Endodermal cell (in vitro differentiated cells): ENCODE measurements at regions not wholly inside any gene's neighbourhood (a gene's known extent, or its start where the extent isn't known, plus 50 kb on each side); places are given as distances from the start of the nearest gene placed in this dataset.

Experiments
- DNase-seq: peaks from one replicate; pipeline ENCODE4 v3.0.0-alpha.2; 2017
- H3K27ac ChIP-seq: 2 replicates; pipeline ENCODE4 v1.5.1; 2013; ENCODE audit warnings: mild to moderate bottlenecking, low read depth, low read length, moderate library complexity
- H3K27me3 ChIP-seq: 2 replicates; pipeline ENCODE4 v1.6.1; 2013; ENCODE audit warnings: mild to moderate bottlenecking, low read length, moderate library complexity; ENCODE audit not compliant: insufficient read depth, control insufficient read depth, poor library complexity, severe bottlenecking
- H3K36me3 ChIP-seq: 2 replicates; pipeline ENCODE4 v1.7.0; 2013; ENCODE audit warnings: mild to moderate bottlenecking, low read length, moderate library complexity; ENCODE audit not compliant: control insufficient read depth, insufficient read depth
- H3K4me1 ChIP-seq: one replicate; pipeline ENCODE4 v1.7.0; 2013; ENCODE audit warnings: low read length; ENCODE audit not compliant: control insufficient read depth, insufficient read depth
- H3K4me3 ChIP-seq: 2 replicates; pipeline ENCODE4 v1.5.1; 2013; ENCODE audit warnings: mild to moderate bottlenecking, low read length, moderate library complexity
- H3K9ac ChIP-seq: 2 replicates; pipeline ENCODE4 v1.6.1; 2013; ENCODE audit warnings: mild to moderate bottlenecking, low read length, moderate library complexity; ENCODE audit not compliant: poor library complexity, severe bottlenecking; ENCODE audit errors: extremely low read depth
- H3K9me3 ChIP-seq: 2 replicates; pipeline ENCODE4 v1.6.1; 2013; ENCODE audit warnings: mild to moderate bottlenecking, low read length, moderate library complexity; ENCODE audit not compliant: control insufficient read depth
- H3K27ac Mint-ChIP-seq: 2 replicates; pipeline ENCODE4 v1.8.0; 2020; ENCODE audit warnings: mixed read lengths
- H3K27me3 Mint-ChIP-seq: 2 replicates; pipeline ENCODE4 v1.8.0; 2021; ENCODE audit warnings: mild to moderate bottlenecking, mixed read lengths; ENCODE audit not compliant: insufficient read depth
- H3K36me3 Mint-ChIP-seq: 2 replicates; pipeline ENCODE4 v1.8.0; 2020; ENCODE audit warnings: low read depth, mixed read lengths
- H3K4me1 Mint-ChIP-seq: 2 replicates; pipeline ENCODE4 v1.8.0; 2020; ENCODE audit warnings: mixed read lengths
- H3K4me3 Mint-ChIP-seq: 2 replicates; pipeline ENCODE4 v1.8.0; 2020; ENCODE audit warnings: mild to moderate bottlenecking, moderate library complexity, mixed read lengths
- H3K9me3 Mint-ChIP-seq: 2 replicates; pipeline ENCODE4 v1.8.0; 2020; ENCODE audit warnings: mild to moderate bottlenecking, mixed read lengths
- CTCF ChIP-seq: fragments of 200-600 bp; sonication (generic); conservative IDR thresholded peaks from 2 replicates; pipeline ENCODE4 v1.5.0; 2021; ENCODE audit warnings: antibody characterized with exemption, mild to moderate bottlenecking
- WGBS, 2 experiments: methylation state at CpG; one replicate each; pipeline versions ENCODE4 v1.1.5 to v1.1.7; 2013; ENCODE audit warnings: missing lambda C conversion rate in 2 of 2, mixed read lengths in 1 of 2; ENCODE audit not compliant: insufficient coverage in 1 of 2, insufficient read length in 1 of 2; 5-methylcytosine and 5-hydroxymethylcytosine counted together

- Histone ChIP-seq H3K27ac (no peak overlapping the region), H3K4me3 (no peak overlapping the region), H3K9ac (no peak overlapping the region), H3K9me3 (no peaks in the 10 kb centered on the region), H3K27me3 (no peaks in the 10 kb centered on the region), H3K4me1 (no peaks in the 10 kb centered on the region), H3K36me3 (no peaks in the 10 kb centered on the region)
- H3K27ac Mint-ChIP-seq: no peak overlapping the region
- DNase-seq: no peak
- no peaks in the 10 kb centered on the region for H3K9me3 Mint-ChIP-seq
- no peaks in the 10 kb centered on the region for H3K4me1 Mint-ChIP-seq
- no peaks in the 10 kb centered on the region for H3K27me3 Mint-ChIP-seq
- TF ChIP-seq CTCF: no peak
- no peaks in the 10 kb centered on the region for H3K36me3 Mint-ChIP-seq
- WGBS, 2 experiments: 96 to 100% methylated on average over 1 to 3 of the region's 5 CpGs
- H3K4me3 Mint-ChIP-seq: no peak overlapping the region
Observed at GRCh38 chr14:28280530-28280929, 486.1 kb upstream of the FOXG1 start.

- Mint-ChIP-seq H3K4me3 (no peak overlapping the region), H3K36me3 (no peaks in the 10 kb centered on the region), H3K9me3 (no peaks in the 10 kb centered on the region), H3K4me1 (no peaks in the 10 kb centered on the region), H3K27me3 (no peaks in the 10 kb centered on the region), H3K27ac (no peak overlapping the region)
- Histone ChIP-seq H3K4me1 (no peaks in the 10 kb centered on the region), H3K27ac (no peak overlapping the region), H3K27me3 (no peaks in the 10 kb centered on the region), H3K9me3 (no peaks in the 10 kb centered on the region), H3K9ac (no peak overlapping the region), H3K36me3 (no peaks in the 10 kb centered on the region), H3K4me3 (no peak overlapping the region)
- no peak for TF ChIP-seq CTCF
- no peak for DNase-seq
- 100% methylated on average over 2 of the region's 2 CpGs; no CpG with 5 or more reads in 1 of the 2 experiments for WGBS, 2 experiments
Observed at GRCh38 chr14:28280997-28281598, 485.5 kb upstream of the FOXG1 start.

GRCh38 chr14:28284546-28285300, 481.9 kb upstream of the FOXG1 start:
- Histone ChIP-seq H3K27ac (no peak overlapping the region), H3K4me1 (no peaks in the 10 kb centered on the region), H3K9ac (no peak overlapping the region), H3K27me3 (no peaks in the 10 kb centered on the region), H3K36me3 (no peaks in the 10 kb centered on the region), H3K9me3 (no peaks in the 10 kb centered on the region), H3K4me3 (no peak overlapping the region)
- no peak for DNase-seq
- no peaks in the 10 kb centered on the region for H3K4me1 Mint-ChIP-seq
- 72 to 78% methylated on average over 3 to 5 of the region's 6 CpGs for WGBS, 2 experiments
- no peaks in the 10 kb centered on the region for H3K36me3 Mint-ChIP-seq
- H3K27ac Mint-ChIP-seq: no peak overlapping the region
- no peak overlapping the region for H3K4me3 Mint-ChIP-seq
- no peak for TF ChIP-seq CTCF
- peaks cover 2% of the 10 kb centered on the region for H3K27me3 Mint-ChIP-seq
- H3K9me3 Mint-ChIP-seq: no peaks in the 10 kb centered on the region
